ENCODE measurements at regions not wholly inside any gene's neighbourhood (a gene's known extent, or its start where the extent isn't known, plus 50 kb on each side); places are given as distances from the start of the nearest gene placed in this dataset.

GRCh38 chr7:41375582-41375981, 327.3 kb downstream of the INHBA start:
- TF ChIP-seq CTCF (IDR thresholded peaks at IDR 0.05) (no peak), POLR2A (IDR thresholded peaks at IDR 0.05) (no peak)
